SK-N-SH treated with all-trans-retinoic acid at 6 μM for 48 hours (cell line): ENCODE measurements at regions not wholly inside any gene's neighbourhood (a gene's known extent, or its start where the extent isn't known, plus 50 kb on each side); places are given as distances from the start of the nearest gene placed in this dataset.

Source experiments
- ATAC-seq: fragments of 200-7000 bp; cut with Tn5 transposase; 3 replicates; pipeline ENCODE4 v1.9.1; 2020; ENCODE audit warnings: mild to moderate bottlenecking, moderate library complexity
- ARNTL ChIP-seq: fragments of 450-650 bp; formaldehyde crosslinking; IDR thresholded peaks from 2 replicates; pipeline ENCODE4 v1.5.0; 2020; ENCODE audit warnings: low read depth, mild to moderate bottlenecking, moderate library complexity, borderline replicate concordance
- BACH2 ChIP-seq: fragments of 250-450 bp; sonication (Bioruptor Pico); IDR thresholded peaks from 2 replicates; pipeline ENCODE4 v1.9.0; 2021; ENCODE audit warnings: mild to moderate bottlenecking, borderline replicate concordance
- CSDC2 ChIP-seq: fragments of 250-450 bp; sonication (Bioruptor Pico); IDR thresholded peaks from 2 replicates; pipeline ENCODE4 v1.5.0; 2020; ENCODE audit warnings: mild to moderate bottlenecking, moderate library complexity
- ESRRG ChIP-seq: fragments of 250-450 bp; sonication (Bioruptor Pico); IDR thresholded peaks from 2 replicates; pipeline ENCODE4 v1.6.1; 2021; ENCODE audit warnings: mild to moderate bottlenecking
- GLIS3 ChIP-seq: fragments of 250-450 bp; sonication (Bioruptor Pico); IDR thresholded peaks from 2 replicates; pipeline ENCODE4 v1.5.0; 2020; ENCODE audit warnings: mild to moderate bottlenecking, moderate library complexity
- ISL1 ChIP-seq: fragments of 250-450 bp; sonication (Bioruptor Pico); IDR thresholded peaks from 2 replicates; pipeline ENCODE4 v2.1.2; 2022; ENCODE audit warnings: mild to moderate bottlenecking, moderate library complexity
- OSR1 ChIP-seq: fragments of 250-450 bp; sonication (Bioruptor Pico); IDR thresholded peaks from 2 replicates; pipeline ENCODE4 v1.8.0; 2022; ENCODE audit warnings: moderate library complexity, mild to moderate bottlenecking, inconsistent platforms
- PPARA ChIP-seq: fragments of 250-450 bp; sonication (Bioruptor Pico); IDR thresholded peaks from 2 replicates; pipeline ENCODE4 v1.5.0; 2020; ENCODE audit warnings: mild to moderate bottlenecking, borderline replicate concordance
- RARB ChIP-seq: fragments of 250-450 bp; sonication (Bioruptor Pico); IDR thresholded peaks from 2 replicates; pipeline ENCODE4 v1.8.0; 2021; ENCODE audit warnings: mild to moderate bottlenecking, moderate library complexity
- SNAI2 ChIP-seq: fragments of 250-450 bp; sonication (Bioruptor Pico); IDR thresholded peaks from 2 replicates; pipeline ENCODE4 v1.5.0; 2020; ENCODE audit warnings: mild to moderate bottlenecking, moderate library complexity
- TOX ChIP-seq: fragments of 250-450 bp; sonication (Bioruptor Pico); IDR thresholded peaks from 2 replicates; pipeline ENCODE4 v1.8.0; 2021; ENCODE audit warnings: mild to moderate bottlenecking, moderate library complexity, borderline replicate concordance
- ZFP3 ChIP-seq: fragments of 250-450 bp; sonication (Bioruptor Pico); IDR thresholded peaks from 2 replicates; pipeline ENCODE4 v1.5.0; 2020; ENCODE audit warnings: mild to moderate bottlenecking, moderate library complexity
- ZFP30 ChIP-seq: fragments of 450-650 bp; formaldehyde crosslinking; IDR thresholded peaks from 2 replicates; pipeline ENCODE4 v1.5.0; 2022; ENCODE audit warnings: mild to moderate bottlenecking, moderate library complexity
- ZNF565 ChIP-seq: fragments of 450-650 bp; formaldehyde crosslinking; conservative IDR thresholded peaks from 2 replicates; pipeline ENCODE4 v1.5.0; 2020; ENCODE audit warnings: low read depth, mild to moderate bottlenecking, moderate library complexity
- ZNF70 ChIP-seq: fragments of 450-650 bp; formaldehyde crosslinking; IDR thresholded peaks from 2 replicates; pipeline ENCODE4 v1.5.0; 2020; ENCODE audit warnings: mild to moderate bottlenecking, moderate library complexity
- ZNF8 ChIP-seq: fragments of 450-650 bp; formaldehyde crosslinking; IDR thresholded peaks from 2 replicates; pipeline ENCODE4 v1.5.0; 2020; ENCODE audit warnings: mild to moderate bottlenecking, moderate library complexity
- TF ChIP-seq, protein P1 (sequence below): fragments of 250-450 bp; sonication (Bioruptor Pico); IDR thresholded peaks from 2 replicates; pipeline ENCODE4 v1.5.1; 2020; ENCODE audit warnings: low read depth, mild to moderate bottlenecking, moderate library complexity
- TF ChIP-seq, protein P2 (sequence below): fragments of 250-450 bp; sonication (Bioruptor Pico); IDR thresholded peaks from 2 replicates; pipeline ENCODE4 v1.5.0; 2020; ENCODE audit warnings: mild to moderate bottlenecking, moderate library complexity
- TF ChIP-seq, protein P3 (sequence below): fragments of 250-450 bp; sonication (Bioruptor Pico); IDR thresholded peaks from 2 replicates; pipeline ENCODE4 v1.8.0; 2021; ENCODE audit warnings: low read depth, mild to moderate bottlenecking, moderate library complexity, borderline replicate concordance
- TF ChIP-seq, protein P4 (sequence below): fragments of 250-450 bp; sonication (Bioruptor Pico); IDR thresholded peaks from 2 replicates; pipeline ENCODE4 v1.5.1; 2021; ENCODE audit warnings: mild to moderate bottlenecking, moderate library complexity
- TF ChIP-seq, protein P5 (sequence below): fragments of 250-450 bp; sonication (Bioruptor Pico); IDR thresholded peaks from 2 replicates; pipeline ENCODE4 v1.8.0; 2020; ENCODE audit warnings: mild to moderate bottlenecking, moderate library complexity, borderline replicate concordance

DNA sequence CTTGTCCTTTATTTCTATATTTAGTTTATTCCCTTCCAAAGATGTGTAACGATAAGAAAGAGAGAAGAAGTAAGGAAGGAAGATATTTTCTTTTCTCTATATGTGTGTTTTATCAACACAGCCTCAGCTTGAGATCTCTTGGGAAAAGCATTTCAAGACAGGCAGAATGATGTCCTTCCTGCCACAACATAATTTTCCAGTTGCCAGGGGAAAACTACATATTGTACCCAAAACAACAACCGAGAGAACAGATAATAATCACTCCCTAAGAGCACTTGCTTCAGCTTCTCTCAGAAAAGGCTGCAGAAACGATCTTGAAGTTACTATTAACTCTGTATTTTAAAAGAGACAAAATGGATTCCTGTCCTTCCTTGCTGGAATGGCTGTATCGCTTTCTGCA, 151.4 kb upstream of the ITGB1 start:
- ATAC-seq = no peak
- TF ChIP-seq, protein P1, sequence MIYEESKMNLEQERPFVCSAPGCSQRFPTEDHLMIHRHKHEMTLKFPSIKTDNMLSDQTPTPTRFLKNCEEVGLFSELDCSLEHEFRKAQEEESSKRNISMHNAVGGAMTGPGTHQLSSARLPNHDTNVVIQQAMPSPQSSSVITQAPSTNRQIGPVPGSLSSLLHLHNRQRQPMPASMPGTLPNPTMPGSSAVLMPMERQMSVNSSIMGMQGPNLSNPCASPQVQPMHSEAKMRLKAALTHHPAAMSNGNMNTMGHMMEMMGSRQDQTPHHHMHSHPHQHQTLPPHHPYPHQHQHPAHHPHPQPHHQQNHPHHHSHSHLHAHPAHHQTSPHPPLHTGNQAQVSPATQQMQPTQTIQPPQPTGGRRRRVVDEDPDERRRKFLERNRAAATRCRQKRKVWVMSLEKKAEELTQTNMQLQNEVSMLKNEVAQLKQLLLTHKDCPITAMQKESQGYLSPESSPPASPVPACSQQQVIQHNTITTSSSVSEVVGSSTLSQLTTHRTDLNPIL = no peak
- TF ChIP-seq BACH2 = no peak
- TF ChIP-seq ZFP3 (CRISPR knock-in tag) = no peak
- TF ChIP-seq, protein P2, sequence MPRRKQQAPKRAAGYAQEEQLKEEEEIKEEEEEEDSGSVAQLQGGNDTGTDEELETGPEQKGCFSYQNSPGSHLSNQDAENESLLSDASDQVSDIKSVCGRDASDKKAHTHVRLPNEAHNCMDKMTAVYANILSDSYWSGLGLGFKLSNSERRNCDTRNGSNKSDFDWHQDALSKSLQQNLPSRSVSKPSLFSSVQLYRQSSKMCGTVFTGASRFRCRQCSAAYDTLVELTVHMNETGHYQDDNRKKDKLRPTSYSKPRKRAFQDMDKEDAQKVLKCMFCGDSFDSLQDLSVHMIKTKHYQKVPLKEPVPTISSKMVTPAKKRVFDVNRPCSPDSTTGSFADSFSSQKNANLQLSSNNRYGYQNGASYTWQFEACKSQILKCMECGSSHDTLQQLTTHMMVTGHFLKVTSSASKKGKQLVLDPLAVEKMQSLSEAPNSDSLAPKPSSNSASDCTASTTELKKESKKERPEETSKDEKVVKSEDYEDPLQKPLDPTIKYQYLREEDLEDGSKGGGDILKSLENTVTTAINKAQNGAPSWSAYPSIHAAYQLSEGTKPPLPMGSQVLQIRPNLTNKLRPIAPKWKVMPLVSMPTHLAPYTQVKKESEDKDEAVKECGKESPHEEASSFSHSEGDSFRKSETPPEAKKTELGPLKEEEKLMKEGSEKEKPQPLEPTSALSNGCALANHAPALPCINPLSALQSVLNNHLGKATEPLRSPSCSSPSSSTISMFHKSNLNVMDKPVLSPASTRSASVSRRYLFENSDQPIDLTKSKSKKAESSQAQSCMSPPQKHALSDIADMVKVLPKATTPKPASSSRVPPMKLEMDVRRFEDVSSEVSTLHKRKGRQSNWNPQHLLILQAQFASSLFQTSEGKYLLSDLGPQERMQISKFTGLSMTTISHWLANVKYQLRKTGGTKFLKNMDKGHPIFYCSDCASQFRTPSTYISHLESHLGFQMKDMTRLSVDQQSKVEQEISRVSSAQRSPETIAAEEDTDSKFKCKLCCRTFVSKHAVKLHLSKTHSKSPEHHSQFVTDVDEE (CRISPR knock-in tag) = no peak
- TF ChIP-seq RARB (CRISPR knock-in tag) = no peak
- TF ChIP-seq, protein P3, sequence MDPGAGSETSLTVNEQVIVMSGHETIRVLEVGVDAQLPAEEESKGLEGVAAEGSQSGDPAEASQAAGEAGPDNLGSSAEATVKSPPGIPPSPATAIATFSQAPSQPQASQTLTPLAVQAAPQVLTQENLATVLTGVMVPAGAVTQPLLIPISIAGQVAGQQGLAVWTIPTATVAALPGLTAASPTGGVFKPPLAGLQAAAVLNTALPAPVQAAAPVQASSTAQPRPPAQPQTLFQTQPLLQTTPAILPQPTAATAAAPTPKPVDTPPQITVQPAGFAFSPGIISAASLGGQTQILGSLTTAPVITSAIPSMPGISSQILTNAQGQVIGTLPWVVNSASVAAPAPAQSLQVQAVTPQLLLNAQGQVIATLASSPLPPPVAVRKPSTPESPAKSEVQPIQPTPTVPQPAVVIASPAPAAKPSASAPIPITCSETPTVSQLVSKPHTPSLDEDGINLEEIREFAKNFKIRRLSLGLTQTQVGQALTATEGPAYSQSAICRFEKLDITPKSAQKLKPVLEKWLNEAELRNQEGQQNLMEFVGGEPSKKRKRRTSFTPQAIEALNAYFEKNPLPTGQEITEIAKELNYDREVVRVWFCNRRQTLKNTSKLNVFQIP = no peak
- no peak for TF ChIP-seq CSDC2 (CRISPR knock-in tag)
- no peak for TF ChIP-seq GLIS3 (CRISPR knock-in tag)
- TF ChIP-seq ZNF8 (CRISPR knock-in tag) = no peak
- no peak for TF ChIP-seq SNAI2 (CRISPR knock-in tag)
- TF ChIP-seq, protein P4, sequence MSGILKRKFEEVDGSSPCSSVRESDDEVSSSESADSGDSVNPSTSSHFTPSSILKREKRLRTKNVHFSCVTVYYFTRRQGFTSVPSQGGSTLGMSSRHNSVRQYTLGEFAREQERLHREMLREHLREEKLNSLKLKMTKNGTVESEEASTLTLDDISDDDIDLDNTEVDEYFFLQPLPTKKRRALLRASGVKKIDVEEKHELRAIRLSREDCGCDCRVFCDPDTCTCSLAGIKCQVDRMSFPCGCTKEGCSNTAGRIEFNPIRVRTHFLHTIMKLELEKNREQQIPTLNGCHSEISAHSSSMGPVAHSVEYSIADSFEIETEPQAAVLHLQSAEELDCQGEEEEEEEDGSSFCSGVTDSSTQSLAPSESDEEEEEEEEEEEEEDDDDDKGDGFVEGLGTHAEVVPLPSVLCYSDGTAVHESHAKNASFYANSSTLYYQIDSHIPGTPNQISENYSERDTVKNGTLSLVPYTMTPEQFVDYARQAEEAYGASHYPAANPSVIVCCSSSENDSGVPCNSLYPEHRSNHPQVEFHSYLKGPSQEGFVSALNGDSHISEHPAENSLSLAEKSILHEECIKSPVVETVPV (CRISPR knock-in tag) = no peak
- TF ChIP-seq, protein P5, sequence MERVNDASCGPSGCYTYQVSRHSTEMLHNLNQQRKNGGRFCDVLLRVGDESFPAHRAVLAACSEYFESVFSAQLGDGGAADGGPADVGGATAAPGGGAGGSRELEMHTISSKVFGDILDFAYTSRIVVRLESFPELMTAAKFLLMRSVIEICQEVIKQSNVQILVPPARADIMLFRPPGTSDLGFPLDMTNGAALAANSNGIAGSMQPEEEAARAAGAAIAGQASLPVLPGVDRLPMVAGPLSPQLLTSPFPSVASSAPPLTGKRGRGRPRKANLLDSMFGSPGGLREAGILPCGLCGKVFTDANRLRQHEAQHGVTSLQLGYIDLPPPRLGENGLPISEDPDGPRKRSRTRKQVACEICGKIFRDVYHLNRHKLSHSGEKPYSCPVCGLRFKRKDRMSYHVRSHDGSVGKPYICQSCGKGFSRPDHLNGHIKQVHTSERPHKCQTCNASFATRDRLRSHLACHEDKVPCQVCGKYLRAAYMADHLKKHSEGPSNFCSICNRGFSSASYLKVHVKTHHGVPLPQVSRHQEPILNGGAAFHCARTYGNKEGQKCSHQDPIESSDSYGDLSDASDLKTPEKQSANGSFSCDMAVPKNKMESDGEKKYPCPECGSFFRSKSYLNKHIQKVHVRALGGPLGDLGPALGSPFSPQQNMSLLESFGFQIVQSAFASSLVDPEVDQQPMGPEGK (CRISPR knock-in tag) = no peak
- TF ChIP-seq ZNF70 (CRISPR knock-in tag) = no peak
- TF ChIP-seq ARNTL (CRISPR knock-in tag) = no peak
- no peak for TF ChIP-seq OSR1 (CRISPR knock-in tag)
- no peak for TF ChIP-seq PPARA (CRISPR knock-in tag)
- TF ChIP-seq ZFP30 (CRISPR knock-in tag) = no peak

DNA sequence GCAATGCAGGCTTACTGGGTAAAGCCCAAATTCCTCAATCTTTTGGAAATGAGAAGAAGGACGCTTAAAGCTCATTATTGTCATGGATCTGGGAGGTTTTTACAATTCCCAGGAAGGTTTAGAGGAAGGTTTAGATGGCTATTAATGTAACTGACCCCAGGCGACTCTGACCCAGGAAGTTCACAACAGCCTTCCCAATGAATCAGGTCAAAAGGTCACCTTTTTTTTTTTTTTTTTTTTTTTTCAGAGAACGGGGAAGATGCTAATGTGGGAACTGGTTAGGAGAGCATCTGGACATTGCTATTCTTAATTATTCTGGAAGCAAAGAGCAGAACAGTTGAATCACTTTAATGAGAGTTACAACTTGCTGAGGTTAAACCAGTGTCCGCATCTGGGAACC, 149.9 kb upstream of the ITGB1 start:
- ATAC-seq = no peak
- TF ChIP-seq TOX (CRISPR knock-in tag) (no peak), ZNF565 (CRISPR knock-in tag) (no peak), OSR1 (CRISPR knock-in tag) (no peak), ESRRG (no peak), GLIS3 (CRISPR knock-in tag) (no peak), BACH2 (no peak), ISL1 (CRISPR knock-in tag) (no peak), CSDC2 (CRISPR knock-in tag) (no peak), PPARA (CRISPR knock-in tag) (no peak), ZFP3 (CRISPR knock-in tag) (no peak), ZNF70 (CRISPR knock-in tag) (no peak)
- TF ChIP-seq, protein P4 (CRISPR knock-in tag) = no peak
- TF ChIP-seq, protein P2 (CRISPR knock-in tag) = no peak
- TF ChIP-seq, all 23 proteins: peak for 0
